SK-N-SH (cell line): ENCODE measurements at regions not wholly inside any gene's neighbourhood (a gene's known extent, or its start where the extent isn't known, plus 50 kb on each side); places are given as distances from the start of the nearest gene placed in this dataset.

Experiments
- ELF1 ChIP-seq: IDR thresholded peaks from 2 replicates; pipeline ENCODE4 v1.4.0; 2012
- JUND ChIP-seq: IDR thresholded peaks from 2 replicates; pipeline ENCODE4 v1.4.0; 2012
- MXI1 ChIP-seq: IDR thresholded peaks from 2 replicates; pipeline ENCODE4 v1.6.1; 2012; ENCODE audit warnings: mild to moderate bottlenecking, low read depth, low read length, improper control_type of control experiment
- POLR2AphosphoS5 ChIP-seq: IDR thresholded peaks from 2 replicates; pipeline ENCODE4 v1.6.1; 2012; ENCODE audit warnings: low read depth, low read length
- TAF1 ChIP-seq: IDR thresholded peaks from 2 replicates; pipeline ENCODE4 v1.6.1; 2012; ENCODE audit warnings: low read depth, mild to moderate bottlenecking, low read length, moderate library complexity, borderline replicate concordance
- TF ChIP-seq, protein P1 (sequence below): fragments of 200-600 bp; sonication (generic); IDR thresholded peaks from 2 replicates; pipeline ENCODE4 v1.6.1; 2017; ENCODE audit warnings: antibody characterized with exemption, mild to moderate bottlenecking, moderate library complexity

DNA sequence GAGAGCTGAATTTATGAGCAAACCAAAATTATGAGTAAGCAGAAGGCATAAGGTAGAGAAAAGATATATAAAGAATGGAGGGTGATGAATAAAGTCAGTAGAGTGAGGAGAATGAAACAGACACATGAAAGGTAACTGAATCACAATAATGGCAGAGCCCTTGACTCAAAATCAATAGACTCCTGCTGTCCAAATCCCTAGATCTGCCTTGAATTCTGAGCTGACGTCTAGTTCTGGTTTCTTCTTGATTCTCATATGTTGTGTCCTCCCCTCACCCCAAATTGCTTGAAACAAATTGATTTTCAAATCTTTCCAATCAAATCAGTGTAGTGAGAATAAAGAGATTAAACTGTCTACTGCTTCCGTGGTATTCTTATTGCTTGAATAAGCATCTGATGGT lies 86.6 kb upstream of the IQCM start:
- TF ChIP-seq ELF1 (no peak), MXI1 (no peak), JUND (no peak), POLR2AphosphoS5 (no peak), TAF1 (no peak)
- TF ChIP-seq, protein P1, sequence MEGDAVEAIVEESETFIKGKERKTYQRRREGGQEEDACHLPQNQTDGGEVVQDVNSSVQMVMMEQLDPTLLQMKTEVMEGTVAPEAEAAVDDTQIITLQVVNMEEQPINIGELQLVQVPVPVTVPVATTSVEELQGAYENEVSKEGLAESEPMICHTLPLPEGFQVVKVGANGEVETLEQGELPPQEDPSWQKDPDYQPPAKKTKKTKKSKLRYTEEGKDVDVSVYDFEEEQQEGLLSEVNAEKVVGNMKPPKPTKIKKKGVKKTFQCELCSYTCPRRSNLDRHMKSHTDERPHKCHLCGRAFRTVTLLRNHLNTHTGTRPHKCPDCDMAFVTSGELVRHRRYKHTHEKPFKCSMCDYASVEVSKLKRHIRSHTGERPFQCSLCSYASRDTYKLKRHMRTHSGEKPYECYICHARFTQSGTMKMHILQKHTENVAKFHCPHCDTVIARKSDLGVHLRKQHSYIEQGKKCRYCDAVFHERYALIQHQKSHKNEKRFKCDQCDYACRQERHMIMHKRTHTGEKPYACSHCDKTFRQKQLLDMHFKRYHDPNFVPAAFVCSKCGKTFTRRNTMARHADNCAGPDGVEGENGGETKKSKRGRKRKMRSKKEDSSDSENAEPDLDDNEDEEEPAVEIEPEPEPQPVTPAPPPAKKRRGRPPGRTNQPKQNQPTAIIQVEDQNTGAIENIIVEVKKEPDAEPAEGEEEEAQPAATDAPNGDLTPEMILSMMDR: no peak
